HG03442 (cell line): ENCODE measurements at regions not wholly inside any gene's neighbourhood (a gene's known extent, or its start where the extent isn't known, plus 50 kb on each side); places are given as distances from the start of the nearest gene placed in this dataset.

Source experiments
- ATAC-seq: cut with Tn5 transposase; IDR thresholded peaks from one replicate; pipeline ENCODE4 v1.9.1; 2021; ENCODE audit warnings: mild to moderate bottlenecking, moderate library complexity; ENCODE audit not compliant: unreplicated experiment

DNA sequence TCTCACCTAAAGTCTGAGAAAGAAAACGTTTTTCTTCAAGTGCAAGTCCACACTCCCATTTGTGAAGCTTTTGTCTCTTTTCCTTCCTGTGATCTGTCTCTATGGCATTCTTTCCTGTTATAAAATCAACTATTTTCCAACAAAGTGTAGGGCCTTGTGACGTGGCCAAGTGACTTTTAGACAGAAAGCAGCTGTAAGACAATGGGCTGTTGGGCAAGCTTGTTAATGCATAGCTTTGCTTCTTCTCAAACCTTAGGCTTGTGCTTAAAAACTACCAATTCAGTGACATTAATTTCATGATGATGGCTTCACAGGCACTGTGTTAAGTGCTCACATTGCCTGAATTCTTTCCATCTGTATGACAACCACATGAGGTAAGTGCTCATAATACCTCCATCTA lies 83.5 kb downstream of the VCY1B start:
- no peak for ATAC-seq

DNA sequence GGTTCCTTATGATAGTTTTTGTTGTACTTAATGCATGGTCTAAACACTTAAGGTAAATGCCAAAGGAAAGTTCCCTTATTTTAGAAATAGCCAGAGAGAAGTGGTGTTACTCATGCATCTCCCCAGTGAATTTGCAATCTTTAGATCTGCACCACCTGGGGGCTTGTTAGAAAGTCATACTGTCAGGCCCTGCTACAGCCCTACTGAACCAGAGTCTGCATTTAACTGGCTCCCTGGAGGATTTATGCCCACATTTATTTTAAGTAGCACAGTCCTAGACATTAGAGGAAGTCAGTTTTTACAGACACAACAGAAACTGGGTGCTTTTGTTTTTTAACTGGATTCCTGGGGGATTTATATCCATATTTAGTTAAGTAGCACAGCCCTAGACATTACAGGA lies 89.6 kb downstream of the VCY1B start:
- ATAC-seq, result no peak

DNA sequence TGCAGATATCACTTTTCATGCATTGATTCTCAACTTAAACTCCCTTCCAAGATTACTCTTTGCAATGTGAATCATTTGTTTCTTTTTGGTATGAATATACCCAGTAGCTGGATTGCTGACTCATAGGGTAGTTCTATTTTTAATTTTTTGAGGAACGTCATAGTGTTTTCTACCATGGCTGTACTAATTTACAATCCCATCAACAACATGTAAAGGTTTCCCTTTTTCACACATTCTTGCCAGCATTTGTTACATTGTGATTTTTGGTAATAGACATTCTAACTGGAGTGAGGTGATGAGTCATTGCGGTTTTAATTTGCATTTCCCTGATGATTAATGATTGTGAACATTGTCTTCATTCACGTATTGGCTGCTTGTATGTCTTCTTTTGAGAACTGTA lies 126.7 kb downstream of the VCY1B start:
- ATAC-seq, result no peak

DNA sequence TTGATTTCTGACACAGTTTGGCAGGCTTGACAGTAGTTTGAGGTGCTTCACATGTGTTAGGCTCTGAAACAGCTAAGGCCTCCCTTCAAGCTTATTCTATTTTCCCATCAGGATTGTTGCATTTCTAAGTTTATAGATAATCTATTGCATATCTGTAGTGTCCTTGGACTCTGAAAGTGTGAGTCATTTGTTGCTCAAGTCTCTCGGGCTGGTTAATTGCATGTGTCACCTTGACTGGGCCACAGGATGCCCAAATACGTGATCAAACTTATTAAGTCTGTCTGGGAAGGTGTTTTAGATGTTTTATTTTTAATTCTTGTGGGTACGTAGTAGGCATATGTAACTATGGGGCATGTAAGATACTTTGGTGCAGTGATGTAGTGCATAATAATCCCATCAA lies 166.0 kb downstream of the VCY1B start:
- no peak for ATAC-seq

DNA sequence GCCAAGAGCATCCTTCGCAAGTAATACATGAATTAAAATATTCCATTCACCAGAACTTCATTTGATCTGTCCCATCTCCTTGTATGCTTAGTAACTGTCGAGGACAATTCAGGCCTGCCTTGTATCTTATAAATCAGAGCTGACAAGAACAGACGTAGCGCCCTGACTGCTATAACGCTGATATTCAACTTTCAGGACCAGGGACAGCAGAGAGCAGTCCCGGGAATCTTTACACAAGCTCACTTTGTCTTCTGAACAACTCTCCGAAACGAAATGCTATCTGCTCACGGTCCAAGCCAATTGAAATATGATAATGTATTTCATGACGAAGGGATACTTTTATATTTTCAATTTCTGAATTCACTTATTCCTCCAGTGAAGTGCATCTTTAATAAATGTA lies 175.7 kb downstream of the VCY1B start:
- ATAC-seq, result no peak

DNA sequence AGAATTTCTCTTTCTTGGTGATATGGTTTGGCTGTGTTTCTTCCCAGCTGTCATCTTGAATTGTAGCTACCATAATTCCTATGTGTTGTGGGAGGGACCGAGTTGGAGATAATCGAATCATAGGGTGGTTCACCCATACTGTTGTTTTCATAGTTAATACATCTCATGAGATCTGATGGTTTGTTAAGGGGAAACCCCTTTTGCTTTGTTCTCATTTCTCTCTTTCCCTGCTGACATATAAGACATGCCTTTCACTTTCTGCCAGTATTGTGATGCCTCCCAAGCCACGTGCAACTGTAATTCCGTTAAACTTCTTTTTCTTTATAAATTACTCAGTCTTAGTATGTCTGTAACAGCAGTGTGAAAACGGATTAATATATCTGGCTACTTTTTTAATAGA lies 179.0 kb downstream of the VCY1B start:
- peak; percentile 41 for ATAC-seq

DNA sequence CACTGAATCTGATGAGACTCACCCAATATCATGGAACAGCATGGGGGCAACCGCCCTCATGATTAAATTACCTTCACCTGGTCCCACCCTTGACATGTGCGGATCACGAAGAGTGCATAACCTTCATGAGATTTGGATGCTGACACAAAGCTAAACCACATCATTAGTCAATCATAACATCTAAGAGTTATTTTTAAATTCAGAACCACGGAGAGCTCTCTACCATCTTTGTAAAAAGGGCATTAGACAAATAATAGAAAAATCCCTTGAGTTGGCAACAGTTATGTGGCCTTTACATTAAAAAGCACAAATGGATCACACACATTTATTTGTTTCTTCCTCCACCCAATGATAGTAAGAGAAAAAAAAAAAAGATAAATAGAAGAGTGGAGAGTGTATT lies 182.2 kb downstream of the VCY1B start:
- ATAC-seq, result no peak

DNA sequence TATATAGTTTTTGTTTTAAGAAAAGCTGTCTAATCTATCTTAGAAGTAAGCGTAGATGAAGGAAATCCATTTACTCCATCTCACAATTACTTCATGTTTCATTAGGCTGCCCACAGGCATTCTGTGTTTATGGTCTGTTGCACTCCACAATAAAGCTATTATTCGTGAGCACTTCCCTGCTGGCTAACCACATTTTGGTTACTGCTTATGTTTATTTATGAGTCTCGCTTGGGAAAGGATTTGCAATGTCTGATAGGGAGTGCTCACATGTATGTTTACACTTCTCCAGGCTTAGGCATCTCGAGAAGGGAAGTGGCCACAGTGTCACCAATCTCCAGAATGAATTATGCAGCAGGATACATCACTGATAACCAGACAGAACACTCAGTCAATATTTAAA lies 190.9 kb downstream of the VCY1B start:
- ATAC-seq, result no peak

DNA sequence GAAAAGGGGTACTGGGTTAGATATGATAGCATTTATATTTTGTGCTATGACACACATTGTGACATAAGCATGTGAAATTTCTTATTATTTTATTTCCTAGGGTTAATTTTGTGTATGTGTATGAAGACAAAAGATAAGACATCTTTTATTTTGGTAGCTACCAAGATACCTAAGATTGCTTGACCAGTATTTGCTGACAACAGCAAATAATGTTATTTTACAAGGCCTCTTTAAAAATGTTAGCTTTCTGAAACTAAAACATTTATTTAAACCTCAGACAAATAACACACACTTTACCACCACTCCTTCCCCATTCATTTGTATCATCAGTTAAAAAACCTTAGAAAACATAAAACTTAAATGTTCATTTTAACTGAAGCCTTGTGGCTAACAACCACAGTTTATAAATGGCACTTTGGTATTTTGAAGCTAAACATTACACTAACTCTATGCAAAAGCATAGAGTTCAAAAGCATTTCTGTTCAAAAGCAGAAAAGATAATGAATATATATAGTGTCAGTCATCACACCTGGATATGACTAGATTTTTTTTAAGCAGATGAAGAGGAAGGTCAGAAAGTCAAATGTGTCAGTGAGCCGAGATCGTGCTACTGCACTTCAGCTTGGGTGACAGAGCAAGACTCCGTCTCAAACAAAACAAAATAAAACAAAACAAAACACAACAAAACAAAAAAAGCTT lies 193.0 kb downstream of the VCY1B start:
- ATAC-seq, result no peak

DNA sequence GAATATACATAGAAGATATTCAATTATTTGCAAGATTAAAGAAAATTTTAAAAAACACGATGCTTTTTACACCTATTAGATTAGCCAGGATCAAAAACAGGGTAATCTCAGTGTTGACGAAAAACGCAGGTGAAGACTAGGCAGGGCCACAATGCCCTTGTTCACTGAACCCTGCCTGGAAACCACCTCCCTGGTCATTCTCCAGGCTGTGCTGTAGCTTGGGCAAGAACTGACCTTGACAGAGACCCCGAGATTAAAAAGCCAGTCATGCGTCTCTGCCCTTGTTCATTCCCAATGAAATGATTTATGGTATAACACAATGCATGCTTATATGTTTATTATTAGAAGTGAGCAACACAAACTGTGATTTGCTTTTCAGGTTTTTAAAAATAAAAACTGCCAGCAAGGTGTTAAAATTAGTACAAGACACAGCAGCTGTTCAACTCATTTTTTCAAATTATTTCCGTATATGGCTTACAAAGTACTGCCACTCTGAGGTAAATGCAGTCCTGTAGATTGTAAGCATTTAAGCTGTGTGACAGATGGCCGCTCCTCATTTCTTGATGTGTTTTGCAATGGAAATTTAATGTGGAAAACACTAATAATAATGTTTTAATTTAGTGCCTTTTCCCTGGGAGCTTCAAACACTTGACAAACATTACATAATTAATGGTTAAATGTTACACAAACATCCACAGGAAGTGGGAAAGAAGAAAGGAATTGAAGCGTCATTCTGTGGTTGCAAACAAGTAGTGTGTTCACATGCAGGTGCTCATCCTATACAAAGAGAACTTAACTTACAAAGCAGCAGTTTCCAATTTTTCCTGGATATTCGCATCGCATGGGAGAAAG lies 200.2 kb downstream of the VCY1B start:
- no peak for ATAC-seq

DNA sequence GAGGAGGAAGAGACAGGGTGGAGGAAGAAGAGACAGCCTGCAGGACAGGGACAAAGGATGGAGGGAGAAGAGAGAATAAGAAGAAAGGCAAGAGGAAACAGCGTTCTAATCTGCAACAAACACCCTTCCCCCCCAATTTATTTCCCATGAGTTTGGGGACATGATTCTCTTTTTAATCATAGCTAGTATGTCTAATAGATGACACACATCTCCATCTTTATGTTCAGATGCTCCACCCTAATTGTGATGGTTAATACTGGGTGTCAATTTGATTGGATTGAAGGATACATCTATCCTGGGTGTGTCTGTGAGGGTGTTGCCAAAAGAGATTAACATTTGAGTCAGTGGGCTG lies 200.8 kb downstream of the VCY1B start:
- ATAC-seq, result no peak

DNA sequence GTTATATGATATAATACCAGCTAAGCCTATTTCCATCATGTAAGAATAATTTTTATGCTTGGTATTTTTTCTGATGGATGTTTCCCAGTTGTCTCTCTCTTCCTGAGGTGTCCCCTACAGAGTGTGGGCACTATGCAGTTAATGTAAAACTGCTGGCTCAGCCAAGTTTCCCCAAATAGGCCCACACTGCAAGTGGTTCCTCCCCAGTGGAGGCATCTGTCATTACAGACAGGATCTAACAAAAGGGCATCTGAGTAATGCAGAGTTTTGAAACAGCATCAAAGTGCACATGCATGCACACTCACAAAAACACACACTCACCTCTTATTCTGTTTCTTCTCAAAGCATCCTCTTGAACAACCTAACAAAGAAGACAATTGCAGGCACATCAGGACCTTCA lies 221.0 kb downstream of the VCY1B start:
- ATAC-seq, result no peak

DNA sequence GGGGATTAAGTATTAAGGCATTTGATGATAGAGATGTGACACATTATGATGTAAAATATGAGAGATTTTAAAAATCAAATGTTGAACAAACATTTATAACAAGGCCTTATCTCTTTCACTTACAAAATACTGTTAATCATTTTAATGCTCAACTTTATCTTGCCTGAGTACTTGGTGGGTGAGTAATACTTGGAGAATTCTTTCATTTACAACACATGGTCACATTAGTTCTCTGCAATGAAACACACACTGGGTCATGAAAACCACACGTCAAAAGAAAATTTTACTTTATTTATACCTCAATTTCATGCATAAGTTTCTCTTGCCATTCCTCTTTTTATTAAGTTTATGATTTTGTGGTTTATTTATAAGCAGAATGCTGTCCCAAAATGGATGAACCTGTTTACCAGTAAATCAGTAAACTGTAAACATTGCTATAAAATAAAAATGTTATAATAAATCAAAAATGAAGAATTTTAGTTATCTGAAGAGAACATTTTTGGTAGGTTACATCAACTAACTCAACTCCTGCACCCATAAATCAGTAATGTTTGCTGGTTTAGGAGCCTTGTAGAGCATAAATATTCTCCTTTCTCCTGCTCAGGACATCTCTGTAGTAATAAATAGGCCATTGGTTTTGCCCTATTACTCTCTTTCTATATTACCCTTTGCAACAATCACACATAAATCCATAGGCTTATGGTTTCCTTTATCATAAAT lies 233.5 kb upstream of the NLGN4Y start:
- ATAC-seq, result no peak

DNA sequence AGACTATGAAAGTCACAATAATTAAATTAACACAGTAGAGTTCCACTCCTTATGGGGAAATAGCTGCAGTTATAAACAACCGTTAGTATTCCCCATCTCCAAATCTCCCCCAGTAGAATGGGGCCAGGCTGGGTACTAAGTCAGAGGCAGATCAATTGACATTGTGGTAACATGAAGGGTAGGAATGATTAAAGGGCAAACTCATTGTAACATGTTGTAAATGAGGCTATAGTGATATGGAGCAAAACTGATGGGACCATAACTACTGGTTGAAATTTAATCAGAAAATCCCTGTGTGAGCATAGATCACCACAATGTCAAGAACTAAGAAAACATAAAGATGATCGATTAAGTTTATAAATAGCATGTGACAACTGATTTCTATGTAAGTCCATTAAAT lies 231.9 kb upstream of the NLGN4Y start:
- ATAC-seq, result no peak

DNA sequence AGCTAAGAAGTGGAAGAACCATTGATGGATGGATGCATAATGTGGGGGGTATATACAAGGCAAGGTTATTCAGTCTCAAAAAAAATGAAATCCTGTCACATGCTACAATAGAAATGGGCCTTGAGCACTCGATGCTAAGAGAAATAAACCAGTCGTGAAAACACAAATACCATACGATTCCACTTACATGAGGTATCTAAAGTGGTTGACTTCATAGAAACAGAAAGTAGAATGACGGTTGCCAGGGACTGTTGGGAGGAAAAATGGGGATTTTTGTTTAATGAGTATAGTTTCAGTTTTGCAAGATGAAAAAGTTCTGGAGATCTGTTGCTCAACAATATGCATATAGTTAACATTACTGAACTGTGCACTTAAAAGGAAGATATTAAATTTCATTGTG lies 223.6 kb upstream of the NLGN4Y start:
- peak; percentile 39 for ATAC-seq

DNA sequence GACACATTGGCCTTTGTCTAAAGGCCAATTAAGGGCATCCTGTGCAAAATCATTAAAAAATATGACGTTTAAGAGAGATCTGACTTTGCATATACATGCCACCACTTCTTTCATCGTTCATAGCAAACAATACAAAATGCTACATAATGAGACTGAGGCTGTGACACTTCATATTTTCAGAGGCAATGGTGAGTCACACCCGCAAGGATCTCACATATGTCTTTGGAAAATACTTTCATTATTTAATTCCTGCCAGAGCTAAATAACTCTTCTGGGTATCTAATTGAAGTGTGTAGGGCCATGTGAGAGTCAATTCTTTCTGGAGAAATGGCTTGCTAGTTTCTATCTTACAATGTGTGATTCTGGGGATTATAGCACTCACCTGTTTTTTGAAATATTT lies 222.8 kb upstream of the NLGN4Y start:
- ATAC-seq, result no peak

DNA sequence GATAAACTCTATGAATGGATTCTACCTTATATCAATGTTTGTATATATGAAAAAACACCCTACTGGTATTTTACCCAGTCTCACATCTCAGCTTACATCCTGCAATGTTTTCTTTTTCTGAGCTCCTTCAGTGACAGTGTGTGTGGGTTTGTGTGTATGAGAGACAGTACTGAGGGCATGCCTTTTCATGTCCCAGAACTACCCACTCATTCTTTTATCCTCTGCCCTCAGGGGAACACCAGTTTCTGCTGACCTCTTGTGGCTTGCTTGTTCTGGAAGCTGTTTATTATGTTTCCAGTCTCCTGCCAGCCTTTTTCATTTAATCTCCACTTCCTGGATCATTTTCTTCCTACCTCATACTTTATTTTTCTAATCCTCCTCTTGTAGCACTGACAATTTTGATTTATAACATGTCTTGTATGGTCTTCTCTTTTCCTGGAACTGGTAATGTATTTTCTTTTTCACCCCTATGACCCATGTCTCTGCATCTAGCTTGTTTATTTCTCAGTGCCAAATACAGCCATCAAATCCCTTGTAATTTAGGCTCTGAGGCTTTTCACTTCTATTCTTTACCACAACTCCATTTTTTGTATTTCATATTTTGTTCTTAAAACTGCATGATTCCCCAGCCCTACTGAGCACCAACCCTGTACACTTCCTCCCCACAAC lies 195.5 kb upstream of the NLGN4Y start:
- ATAC-seq, result peak; percentile 99

DNA sequence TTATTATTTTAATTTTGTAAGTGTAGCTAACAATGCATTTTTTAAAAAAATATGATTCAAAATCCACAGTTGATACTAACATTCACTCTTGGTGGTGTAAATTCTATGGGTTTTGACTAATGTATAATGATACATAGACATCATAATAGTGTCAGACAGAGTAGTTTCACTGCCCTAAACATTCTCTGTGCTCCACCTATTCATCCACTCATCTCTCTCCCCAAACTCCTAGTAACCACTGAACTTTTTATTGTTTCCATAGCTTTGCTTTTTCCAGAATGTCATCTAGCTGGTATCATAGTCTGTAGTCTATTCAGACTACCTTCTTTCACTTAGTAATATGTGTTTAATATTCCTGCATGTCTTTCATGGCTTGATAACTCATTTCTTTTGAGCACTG lies 194.0 kb upstream of the NLGN4Y start:
- ATAC-seq, result no peak

DNA sequence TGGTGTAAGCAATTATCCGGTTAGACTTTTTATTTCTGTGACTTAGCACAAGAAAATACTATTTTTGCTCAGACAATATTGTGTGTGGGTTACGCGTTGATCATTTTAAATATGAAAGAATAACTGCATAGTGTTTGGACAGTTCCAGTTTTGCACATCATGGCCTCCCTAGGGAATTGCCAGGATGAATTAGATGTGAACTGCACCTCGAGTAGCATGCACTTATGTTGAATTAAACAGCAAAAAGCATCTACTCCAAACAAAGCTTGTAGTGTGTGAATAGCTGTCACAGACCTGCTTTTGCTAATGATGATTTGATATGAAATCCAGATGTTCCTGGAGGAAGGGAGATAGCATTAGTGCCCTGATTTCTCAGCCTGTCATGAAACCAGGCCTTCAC lies 184.8 kb upstream of the NLGN4Y start:
- ATAC-seq, result no peak

DNA sequence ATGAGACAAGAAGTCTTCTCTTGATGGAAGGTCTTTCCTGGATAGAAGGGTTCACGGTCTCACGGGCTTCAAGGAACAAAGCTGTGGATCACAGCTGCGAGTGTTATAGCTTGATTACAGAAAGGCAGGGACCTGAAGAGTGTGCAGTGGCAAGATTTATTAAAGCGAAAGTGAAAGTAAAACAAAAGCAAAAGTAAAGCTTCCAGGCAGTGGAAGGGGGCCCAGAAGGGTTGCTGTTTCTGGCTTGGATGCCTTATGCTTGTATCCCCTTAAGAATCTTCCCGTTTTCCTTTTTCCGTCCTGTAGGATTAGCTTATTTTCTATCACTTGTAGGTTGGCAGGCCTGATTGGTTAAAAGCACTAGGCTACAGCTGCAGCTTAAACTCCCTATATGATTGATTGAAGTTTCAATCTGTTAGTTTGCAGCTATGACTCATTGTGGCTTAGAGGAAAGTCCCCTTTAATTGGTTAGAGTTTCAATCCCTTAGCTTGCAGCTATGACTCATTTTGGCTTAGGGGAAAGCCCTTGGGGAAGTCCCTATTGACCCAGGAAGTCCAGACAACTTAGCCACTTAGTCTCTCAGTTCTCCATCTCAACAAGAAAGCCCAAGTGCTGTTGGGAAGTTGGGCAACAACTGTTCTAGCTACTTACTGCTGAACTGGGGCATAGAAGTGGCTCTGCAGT lies 183.7 kb upstream of the NLGN4Y start:
- ATAC-seq, result peak; percentile 66
